ENCODE measurements at regions not wholly inside any gene's neighbourhood (a gene's known extent, or its start where the extent isn't known, plus 50 kb on each side); places are given as distances from the start of the nearest gene placed in this dataset.

GRCh38 chr21:22993822-22994574 lies 1995.8 kb downstream of the NCAM2 start:
- H3K4me1 ChIP-seq (ENCODE audit: insufficient read depth, low read length) = no peaks in the 10 kb centered on the region
- no peaks in the 10 kb centered on the region for H3K27me3 ChIP-seq (ENCODE audit: insufficient read depth, low read length)
- peaks cover 4% of the 10 kb centered on the region for H3K9me3 ChIP-seq (ENCODE audit: insufficient read depth, low read depth, low read length)
- DNase-seq (ENCODE audit: low read depth) (no peak), FAIRE-seq (no peak)
- TF ChIP-seq CTCF (IDR thresholded peaks at IDR 0.05; ENCODE audit: insufficient read depth, low read depth, low read length) = no peak
- TF ChIP-seq EZH2 (IDR thresholded peaks at IDR 0.05; ENCODE audit: insufficient read depth, low read length) = no peak
- no peak overlapping the region for H3K27ac ChIP-seq (ENCODE audit: low read depth, low read length)
- H3K36me3 Mint-ChIP-seq (ENCODE audit: low read depth, unreplicated experiment) = no peaks in the 10 kb centered on the region
- no peaks in the 10 kb centered on the region for H3K27me3 Mint-ChIP-seq (ENCODE audit: low read depth, unreplicated experiment)
- H3K9me3 Mint-ChIP-seq (ENCODE audit: unreplicated experiment) = peaks cover 3% of the 10 kb centered on the region
- no peak overlapping the region for H3K4me3 Mint-ChIP-seq (ENCODE audit: unreplicated experiment)
- H4K20me1 ChIP-seq (ENCODE audit: insufficient read depth, low read length) = no peaks in the 10 kb centered on the region
- H2AFZ ChIP-seq (ENCODE audit: low read depth, low read length) = no peak overlapping the region
- H3K4me3 ChIP-seq (ENCODE audit: insufficient read depth, low read depth, low read length) = no peak overlapping the region
- H3K27ac Mint-ChIP-seq (ENCODE audit: unreplicated experiment) = no peak overlapping the region
- no peak overlapping the region for H3K4me2 ChIP-seq (ENCODE audit: low read length)
- no peaks in the 10 kb centered on the region for H3K36me3 ChIP-seq (ENCODE audit: insufficient read depth, low read length)
- no peak overlapping the region for H3K9ac ChIP-seq (ENCODE audit: low read length)
- H3K79me2 ChIP-seq (ENCODE audit: insufficient read depth, low read length) = no peaks in the 10 kb centered on the region
- no peaks in the 10 kb centered on the region for H3K4me1 Mint-ChIP-seq (ENCODE audit: low read depth, unreplicated experiment)

GRCh38 chr21:23003951-23004350 lies 2005.7 kb downstream of the NCAM2 start:
- H3K9me3 Mint-ChIP-seq (ENCODE audit: unreplicated experiment) = no peaks in the 10 kb centered on the region
- no peaks in the 10 kb centered on the region for H3K79me2 ChIP-seq (ENCODE audit: insufficient read depth, low read length)

More at GRCh38 chr21:23003951-23004350, 2005.7 kb downstream of the NCAM2 start:
- H3K4me2 ChIP-seq (ENCODE audit: low read length) = no peak overlapping the region
- H3K4me1 ChIP-seq (ENCODE audit: insufficient read depth, low read length) = no peaks in the 10 kb centered on the region
- no peaks in the 10 kb centered on the region for H3K27me3 ChIP-seq (ENCODE audit: insufficient read depth, low read length)
- Mint-ChIP-seq H3K27me3 (ENCODE audit: low read depth, unreplicated experiment) (no peaks in the 10 kb centered on the region), H3K4me1 (ENCODE audit: low read depth, unreplicated experiment) (no peaks in the 10 kb centered on the region), H3K4me3 (ENCODE audit: unreplicated experiment) (no peak overlapping the region), H3K36me3 (ENCODE audit: low read depth, unreplicated experiment) (no peaks in the 10 kb centered on the region), H3K27ac (ENCODE audit: unreplicated experiment) (no peak overlapping the region)
- no peak overlapping the region for H3K4me3 ChIP-seq (ENCODE audit: insufficient read depth, low read depth, low read length)
- no peaks in the 10 kb centered on the region for H3K9me3 ChIP-seq (ENCODE audit: insufficient read depth, low read depth, low read length)
- FAIRE-seq (no peak), DNase-seq (ENCODE audit: low read depth) (no peak)
- H3K36me3 ChIP-seq (ENCODE audit: insufficient read depth, low read length) = no peaks in the 10 kb centered on the region
- no peak overlapping the region for H2AFZ ChIP-seq (ENCODE audit: low read depth, low read length)
- H4K20me1 ChIP-seq (ENCODE audit: insufficient read depth, low read length) = no peaks in the 10 kb centered on the region
- no peak overlapping the region for H3K9ac ChIP-seq (ENCODE audit: low read length)
- no peak overlapping the region for H3K27ac ChIP-seq (ENCODE audit: low read depth, low read length)
- no peak for TF ChIP-seq EZH2 (IDR thresholded peaks at IDR 0.05; ENCODE audit: insufficient read depth, low read length)
- no peak for TF ChIP-seq CTCF (IDR thresholded peaks at IDR 0.05; ENCODE audit: insufficient read depth, low read depth, low read length)

All from astrocyte (in vitro differentiated cells and primary cell).